ENCODE measurements at regions not wholly inside any gene's neighbourhood (a gene's known extent, or its start where the extent isn't known, plus 50 kb on each side); places are given as distances from the start of the nearest gene placed in this dataset.

- intact Hi-C loops (cut with DNase I), result no loop called here
- no peak for DNase-seq (ENCODE audit: missing footprints)
- no peak for ATAC-seq
Measured at GRCh38 chr2:198695879-198696278, 761.9 kb downstream of the SATB2 start.

DNA sequence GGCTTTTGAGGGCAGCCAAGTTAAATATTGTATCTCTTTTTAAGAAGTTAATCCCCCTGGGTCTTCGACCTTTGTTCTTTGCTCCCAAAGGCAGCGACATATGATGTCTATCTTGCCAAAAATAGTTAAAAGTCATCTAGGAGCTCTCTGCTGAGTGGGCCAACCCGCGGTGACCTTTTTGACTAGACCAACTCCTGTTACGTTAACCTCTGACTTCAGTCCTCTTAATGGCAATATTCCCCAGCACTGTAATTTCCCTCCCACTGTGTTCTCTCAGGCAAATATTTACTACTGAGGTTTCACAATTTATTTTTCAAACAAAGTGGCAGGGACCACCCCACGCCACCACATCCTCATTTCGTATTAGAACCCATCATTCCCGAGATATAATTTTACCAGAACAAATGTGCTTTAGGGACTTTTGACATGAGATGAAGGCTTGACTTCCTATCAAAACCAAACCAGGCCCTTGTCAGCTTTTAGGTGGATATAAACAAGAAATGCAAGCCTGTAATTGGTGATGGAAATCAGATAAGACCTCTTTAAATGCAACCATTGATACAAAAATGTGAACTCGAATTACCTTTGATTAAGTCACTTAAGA, 764.7 kb downstream of the SATB2 start:
- intact Hi-C loops (cut with DNase I), result no loop called here
- ATAC-seq, result no peak

GRCh38 chr2:198691236-198691635, 766.5 kb downstream of the SATB2 start:
- DNase-seq (ENCODE audit: missing footprints), result no peak
- intact Hi-C loops (cut with DNase I), result no loop called here
- no peak for ATAC-seq

More for the DNA sequence above, 764.7 kb downstream of the SATB2 start:
- DNase-seq (ENCODE audit: missing footprints), result no peak

GRCh38 chr2:198664321-198664720, 793.4 kb downstream of the SATB2 start:
- intact Hi-C loops (cut with DNase I), result no loop called here
- ATAC-seq (no peak), DNase-seq (ENCODE audit: missing footprints) (no peak)

DNA sequence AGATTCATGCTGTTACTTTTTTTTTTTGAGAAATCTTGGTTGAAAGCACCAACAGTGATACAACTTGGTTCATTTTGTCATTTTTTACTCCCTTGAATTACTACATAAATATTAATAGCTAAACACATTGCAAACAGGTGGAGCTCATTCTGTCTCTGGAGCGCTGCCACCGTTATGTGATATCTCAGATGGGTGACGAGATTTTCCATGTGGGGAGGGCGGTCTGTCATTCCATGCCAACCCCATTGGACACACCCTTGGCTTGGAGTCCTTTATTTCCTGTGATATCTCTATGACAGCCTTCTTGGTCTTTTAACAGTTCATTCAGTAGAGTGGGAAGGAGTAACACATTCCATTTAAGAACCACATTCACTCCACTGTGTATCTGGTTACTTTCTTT, 794.8 kb downstream of the SATB2 start:
- DNase-seq (ENCODE audit: missing footprints), result no peak
- intact Hi-C loops (cut with DNase I), result no loop called here
- ATAC-seq, result no peak

DNA sequence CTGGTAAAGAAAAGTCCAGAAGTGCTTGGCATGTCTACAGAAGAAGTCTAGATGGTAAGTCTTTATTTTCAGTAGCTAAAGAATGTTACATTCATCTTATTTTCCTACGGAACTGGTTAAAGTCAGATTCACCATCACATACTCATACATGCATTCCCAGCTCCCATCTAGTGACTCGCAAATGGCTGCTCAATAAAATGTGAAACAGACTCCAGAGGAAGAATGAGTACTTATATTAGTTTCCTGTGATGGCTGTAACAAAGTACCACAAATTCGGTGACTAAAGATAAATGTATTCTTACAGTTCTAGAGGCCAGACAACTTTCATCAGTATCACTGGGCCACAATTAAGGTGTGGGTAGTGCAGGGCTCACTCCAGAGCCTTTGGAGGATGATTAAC, 797.2 kb downstream of the SATB2 start:
- DNase-seq (ENCODE audit: missing footprints) (no peak), ATAC-seq (no peak)
- intact Hi-C loops (cut with DNase I), result no loop called here

GRCh38 chr2:198659096-198659870, 798.5 kb downstream of the SATB2 start:
- ATAC-seq (no peak), DNase-seq (ENCODE audit: missing footprints) (no peak)
- intact Hi-C loops (cut with DNase I), result no loop called here

GRCh38 chr2:198657512-198658121, 800.1 kb downstream of the SATB2 start:
- intact Hi-C loops (cut with DNase I), result no loop called here
- DNase-seq (ENCODE audit: missing footprints), result no peak
- ATAC-seq, result no peak

DNA sequence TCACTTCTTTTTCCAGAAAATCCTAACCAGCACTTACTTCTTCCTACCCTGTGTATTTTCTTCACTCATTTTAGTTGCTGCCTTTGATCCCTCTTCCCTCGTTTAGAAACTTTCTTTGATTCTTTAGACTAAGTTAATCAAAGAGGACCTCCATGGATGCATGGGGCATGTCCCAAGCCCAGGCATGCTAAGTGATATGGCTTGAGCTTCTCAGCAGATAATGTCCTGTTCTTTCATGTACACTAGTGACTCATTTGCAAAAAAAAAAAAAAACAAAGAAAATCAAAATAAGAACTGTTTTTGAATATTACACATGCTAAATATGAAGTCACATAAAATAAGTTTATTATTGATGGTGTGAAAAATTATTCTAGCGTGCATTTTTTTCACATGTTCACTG, 800.9 kb downstream of the SATB2 start:
- intact Hi-C loops (cut with DNase I), result no loop called here
- no peak for ATAC-seq
- DNase-seq (ENCODE audit: missing footprints), result no peak

DNA sequence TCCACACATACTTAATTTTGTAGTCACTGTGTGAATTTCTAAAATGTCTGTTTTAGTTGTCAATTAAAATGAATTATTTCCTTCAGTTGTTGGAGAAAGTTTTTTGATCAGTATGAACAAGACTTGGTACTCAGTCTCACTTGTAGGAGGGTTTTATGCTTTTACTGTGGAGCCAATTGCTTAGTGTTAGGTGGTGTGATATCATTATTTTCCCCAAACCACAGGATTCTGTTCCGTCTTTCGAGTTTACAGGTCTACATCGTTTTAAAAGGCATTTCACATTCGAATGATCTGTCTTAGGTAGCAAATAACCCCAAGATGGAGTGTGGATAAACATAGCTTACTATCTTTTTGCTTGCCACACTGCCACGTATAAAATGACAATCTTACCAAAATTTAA, 803.1 kb downstream of the SATB2 start:
- ATAC-seq (no peak), DNase-seq (ENCODE audit: missing footprints) (no peak)
- intact Hi-C loops (cut with DNase I), result no loop called here

GRCh38 chr2:198653311-198653710, 804.4 kb downstream of the SATB2 start:
- intact Hi-C loops (cut with DNase I), result no loop called here
- no peak for DNase-seq (ENCODE audit: missing footprints)
- ATAC-seq, result no peak

DNA sequence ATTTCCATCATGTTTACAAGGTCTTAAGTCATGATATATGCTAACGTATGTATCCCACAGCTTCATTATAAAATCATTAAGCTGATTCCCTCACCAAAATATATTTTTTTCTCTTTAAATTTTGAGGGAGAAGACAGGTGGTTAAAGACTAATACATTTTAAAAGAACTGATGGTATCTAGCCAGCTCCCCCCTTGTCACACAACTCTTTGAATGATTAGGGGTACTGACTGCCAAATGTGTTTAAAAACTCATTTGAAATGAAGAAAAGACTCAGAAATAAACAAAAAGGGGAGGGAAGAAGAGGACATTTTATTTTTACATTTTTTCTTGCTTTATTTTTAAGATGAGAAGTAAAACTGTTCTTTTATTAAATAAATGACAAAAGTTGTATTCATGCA, 805.3 kb downstream of the SATB2 start:
- ATAC-seq (no peak), DNase-seq (ENCODE audit: missing footprints) (no peak)
- intact Hi-C loops (cut with DNase I), result no loop called here

DNA sequence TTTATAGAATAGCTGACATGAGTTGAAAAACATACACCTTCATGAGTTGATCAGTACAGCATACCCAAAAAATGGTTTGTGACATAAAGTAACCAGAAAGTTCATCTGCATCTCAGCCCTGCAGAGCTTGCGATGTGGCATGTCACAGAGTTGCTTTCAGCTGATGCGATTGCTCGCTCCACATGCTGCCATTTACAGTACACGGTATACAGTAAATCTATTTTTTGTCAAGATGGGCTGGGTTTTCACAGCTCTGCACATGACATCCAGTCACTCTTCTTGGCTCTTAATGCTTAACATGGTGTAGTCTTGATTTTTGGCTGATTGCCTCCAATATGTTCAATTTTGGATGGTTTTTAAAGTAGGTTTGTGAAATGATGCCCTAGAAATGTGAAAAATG, 811.9 kb downstream of the SATB2 start:
- intact Hi-C loops (cut with DNase I), result no loop called here
- no peak for ATAC-seq
- DNase-seq (ENCODE audit: missing footprints), result no peak

DNA sequence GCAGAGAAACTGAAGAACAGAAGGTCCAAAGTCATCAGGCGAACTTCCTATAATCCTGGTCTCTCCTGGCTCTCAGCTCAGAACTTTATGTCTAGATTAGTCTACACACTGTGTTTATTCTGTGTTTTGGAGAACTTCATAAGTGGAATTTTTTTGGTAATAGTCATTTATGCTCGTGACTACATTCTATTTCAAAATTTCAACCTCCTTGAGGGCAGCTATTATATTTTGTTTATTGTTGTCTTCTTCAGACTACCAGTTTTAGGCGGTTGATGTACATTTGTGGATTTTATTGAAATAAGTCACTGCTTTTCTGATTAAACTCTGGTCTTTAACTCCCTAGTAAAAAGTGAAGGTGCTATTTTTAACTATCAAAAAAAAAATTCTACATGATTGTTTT, 816.6 kb downstream of the SATB2 start:
- ATAC-seq (no peak), DNase-seq (ENCODE audit: missing footprints) (no peak)
- intact Hi-C loops (cut with DNase I), result no loop called here

DNA sequence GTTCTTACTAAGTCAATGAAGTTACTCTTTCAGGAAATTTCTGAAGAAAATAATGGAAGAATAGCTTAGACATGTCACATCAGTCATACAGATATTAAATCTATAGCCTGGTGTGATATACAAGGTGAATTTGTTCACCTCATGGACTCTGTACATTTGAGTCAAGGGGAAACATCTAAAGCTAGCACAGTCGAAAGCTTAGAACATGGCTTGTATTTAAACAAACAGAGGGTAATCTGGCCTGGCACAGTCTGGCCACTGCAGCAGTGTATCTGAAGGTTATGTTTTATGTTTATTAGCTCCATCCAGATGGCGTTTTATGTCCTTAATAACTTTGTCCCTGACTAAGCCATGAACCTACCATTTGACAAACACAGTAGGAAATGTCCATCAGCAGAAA, 817.3 kb downstream of the SATB2 start:
- ATAC-seq (no peak), DNase-seq (ENCODE audit: missing footprints) (no peak)
- intact Hi-C loops (cut with DNase I), result no loop called here

GRCh38 chr2:198639580-198639979, 818.2 kb downstream of the SATB2 start:
- ATAC-seq (no peak), DNase-seq (ENCODE audit: missing footprints) (no peak)
- intact Hi-C loops (cut with DNase I), result no loop called here

- intact Hi-C loops (cut with DNase I), result no loop called here
- no peak for ATAC-seq
- DNase-seq (ENCODE audit: missing footprints), result no peak
Measured at GRCh38 chr2:198638577-198638976, 819.2 kb downstream of the SATB2 start.

- intact Hi-C loops (cut with DNase I), result no loop called here
- ATAC-seq, result no peak
Measured at GRCh38 chr2:198630384-198630783, 826.0 kb downstream of the PLCL1 start.

DNA sequence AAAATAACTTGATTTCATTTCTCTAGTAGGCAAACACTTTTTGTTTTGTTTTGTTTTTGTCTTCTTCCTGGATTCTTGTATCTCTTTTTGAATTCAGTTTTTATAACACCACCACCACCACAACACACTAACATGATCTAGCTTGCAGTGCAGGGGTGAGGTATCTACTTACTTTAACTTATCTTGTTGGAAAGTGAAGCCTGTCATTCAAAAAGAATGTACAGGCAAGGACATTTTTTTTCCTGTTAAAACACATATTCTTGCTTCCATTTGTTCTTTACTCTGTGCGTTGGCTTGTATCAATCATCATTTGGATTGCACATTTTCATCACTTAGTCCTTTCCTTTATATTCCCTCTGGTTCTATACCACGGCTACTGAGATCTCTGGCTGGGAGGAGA, 824.2 kb downstream of the PLCL1 start:
- ATAC-seq, result no peak
- intact Hi-C loops (cut with DNase I), result no loop called here
- DNase-seq (ENCODE audit: missing footprints), result no peak

More at GRCh38 chr2:198630384-198630783, 826.0 kb downstream of the PLCL1 start:
- DNase-seq (ENCODE audit: missing footprints), result no peak

GRCh38 chr2:198622986-198623730, 818.8 kb downstream of the PLCL1 start:
- DNase-seq (ENCODE audit: missing footprints) (no peak), ATAC-seq (no peak)
- intact Hi-C loops (cut with DNase I), result no loop called here
